ENCODE measurements at regions not wholly inside any gene's neighbourhood (a gene's known extent, or its start where the extent isn't known, plus 50 kb on each side); places are given as distances from the start of the nearest gene placed in this dataset.

DNA sequence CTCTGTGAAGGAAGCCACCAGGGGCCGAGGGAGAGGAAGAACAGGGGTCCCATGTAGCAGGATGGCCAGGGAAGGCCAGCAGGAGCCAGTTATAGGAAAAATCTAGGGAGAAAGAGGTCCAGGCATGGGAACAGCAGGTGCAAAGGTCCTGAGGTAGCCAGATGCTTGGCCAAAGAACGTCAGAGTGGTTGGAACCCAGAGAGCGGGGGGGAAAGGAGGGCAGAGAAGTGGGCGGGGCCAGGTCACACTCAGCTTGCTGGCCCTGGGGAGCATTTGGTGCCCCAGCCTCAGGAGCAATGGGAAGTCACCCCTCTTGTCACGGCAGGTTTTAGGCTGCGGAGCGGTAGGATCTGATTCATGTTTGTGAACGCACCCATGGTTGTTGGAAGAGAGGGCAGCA, 180.5 kb downstream of the PHETA1 start:
- no peak for DNase-seq (ENCODE audit: low read depth in 1 of 2, low spot score in 1 of 2)
- TF ChIP-seq GABPA (IDR thresholded peaks at IDR 0.05; ENCODE audit: low read depth) = no peak
- H3K27me3 ChIP-seq (ENCODE audit: insufficient read depth, poor library complexity, severe bottlenecking) = no peaks in the 10 kb centered on the region
- no peak overlapping the region for H3K27ac ChIP-seq (replicated peaks)
- H3K4me3 ChIP-seq (replicated peaks; ENCODE audit: insufficient read depth, low read length) = no peak overlapping the region

DNA sequence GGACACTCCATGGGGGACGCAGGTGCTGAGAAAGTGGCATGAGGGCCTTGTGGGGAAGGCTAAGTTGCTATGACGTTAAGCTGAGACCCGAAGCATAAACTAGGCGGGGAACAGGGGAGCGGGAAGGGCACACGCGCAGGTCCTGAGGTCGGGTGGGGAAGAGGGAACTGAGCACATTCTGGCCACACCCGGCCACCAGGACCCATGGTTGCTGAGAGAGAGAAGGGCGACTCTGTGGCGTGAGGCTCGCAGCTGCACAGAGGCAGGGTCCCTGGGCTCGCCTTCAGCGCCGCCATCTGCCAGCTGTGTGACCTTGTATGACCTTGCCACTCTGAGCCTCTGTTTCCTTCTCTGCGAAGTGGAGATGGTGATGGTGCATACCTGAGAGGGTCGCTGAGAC, 182.5 kb downstream of the PHETA1 start:
- H3K27me3 ChIP-seq (ENCODE audit: insufficient read depth, poor library complexity, severe bottlenecking) = no peaks in the 10 kb centered on the region
- DNase-seq (ENCODE audit: low read depth in 1 of 2, low spot score in 1 of 2) = no peak
- no peak overlapping the region for H3K27ac ChIP-seq (replicated peaks)
- TF ChIP-seq, protein P1, sequence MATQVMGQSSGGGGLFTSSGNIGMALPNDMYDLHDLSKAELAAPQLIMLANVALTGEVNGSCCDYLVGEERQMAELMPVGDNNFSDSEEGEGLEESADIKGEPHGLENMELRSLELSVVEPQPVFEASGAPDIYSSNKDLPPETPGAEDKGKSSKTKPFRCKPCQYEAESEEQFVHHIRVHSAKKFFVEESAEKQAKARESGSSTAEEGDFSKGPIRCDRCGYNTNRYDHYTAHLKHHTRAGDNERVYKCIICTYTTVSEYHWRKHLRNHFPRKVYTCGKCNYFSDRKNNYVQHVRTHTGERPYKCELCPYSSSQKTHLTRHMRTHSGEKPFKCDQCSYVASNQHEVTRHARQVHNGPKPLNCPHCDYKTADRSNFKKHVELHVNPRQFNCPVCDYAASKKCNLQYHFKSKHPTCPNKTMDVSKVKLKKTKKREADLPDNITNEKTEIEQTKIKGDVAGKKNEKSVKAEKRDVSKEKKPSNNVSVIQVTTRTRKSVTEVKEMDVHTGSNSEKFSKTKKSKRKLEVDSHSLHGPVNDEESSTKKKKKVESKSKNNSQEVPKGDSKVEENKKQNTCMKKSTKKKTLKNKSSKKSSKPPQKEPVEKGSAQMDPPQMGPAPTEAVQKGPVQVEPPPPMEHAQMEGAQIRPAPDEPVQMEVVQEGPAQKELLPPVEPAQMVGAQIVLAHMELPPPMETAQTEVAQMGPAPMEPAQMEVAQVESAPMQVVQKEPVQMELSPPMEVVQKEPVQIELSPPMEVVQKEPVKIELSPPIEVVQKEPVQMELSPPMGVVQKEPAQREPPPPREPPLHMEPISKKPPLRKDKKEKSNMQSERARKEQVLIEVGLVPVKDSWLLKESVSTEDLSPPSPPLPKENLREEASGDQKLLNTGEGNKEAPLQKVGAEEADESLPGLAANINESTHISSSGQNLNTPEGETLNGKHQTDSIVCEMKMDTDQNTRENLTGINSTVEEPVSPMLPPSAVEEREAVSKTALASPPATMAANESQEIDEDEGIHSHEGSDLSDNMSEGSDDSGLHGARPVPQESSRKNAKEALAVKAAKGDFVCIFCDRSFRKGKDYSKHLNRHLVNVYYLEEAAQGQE (IDR thresholded peaks at IDR 0.05; ENCODE audit: insufficient replicate concordance, low read depth) = no peak
- TF ChIP-seq, protein P2, sequence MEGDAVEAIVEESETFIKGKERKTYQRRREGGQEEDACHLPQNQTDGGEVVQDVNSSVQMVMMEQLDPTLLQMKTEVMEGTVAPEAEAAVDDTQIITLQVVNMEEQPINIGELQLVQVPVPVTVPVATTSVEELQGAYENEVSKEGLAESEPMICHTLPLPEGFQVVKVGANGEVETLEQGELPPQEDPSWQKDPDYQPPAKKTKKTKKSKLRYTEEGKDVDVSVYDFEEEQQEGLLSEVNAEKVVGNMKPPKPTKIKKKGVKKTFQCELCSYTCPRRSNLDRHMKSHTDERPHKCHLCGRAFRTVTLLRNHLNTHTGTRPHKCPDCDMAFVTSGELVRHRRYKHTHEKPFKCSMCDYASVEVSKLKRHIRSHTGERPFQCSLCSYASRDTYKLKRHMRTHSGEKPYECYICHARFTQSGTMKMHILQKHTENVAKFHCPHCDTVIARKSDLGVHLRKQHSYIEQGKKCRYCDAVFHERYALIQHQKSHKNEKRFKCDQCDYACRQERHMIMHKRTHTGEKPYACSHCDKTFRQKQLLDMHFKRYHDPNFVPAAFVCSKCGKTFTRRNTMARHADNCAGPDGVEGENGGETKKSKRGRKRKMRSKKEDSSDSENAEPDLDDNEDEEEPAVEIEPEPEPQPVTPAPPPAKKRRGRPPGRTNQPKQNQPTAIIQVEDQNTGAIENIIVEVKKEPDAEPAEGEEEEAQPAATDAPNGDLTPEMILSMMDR (IDR thresholded peaks at IDR 0.05; ENCODE audit: insufficient read depth, low read length) = no peak
- TF ChIP-seq GABPA (IDR thresholded peaks at IDR 0.05; ENCODE audit: low read depth) (no peak), POLR2AphosphoS5 (IDR thresholded peaks at IDR 0.05; ENCODE audit: low read depth) (no peak), SPI1 (IDR thresholded peaks at IDR 0.05; ENCODE audit: borderline replicate concordance, low read depth) (no peak)
- no peak overlapping the region for H3K4me3 ChIP-seq (replicated peaks; ENCODE audit: insufficient read depth, low read length)

- Histone ChIP-seq H3K4me3 (replicated peaks; ENCODE audit: insufficient read depth, low read length) (no peak overlapping the region), H3K27ac (replicated peaks) (no peak overlapping the region), H3K27me3 (ENCODE audit: insufficient read depth, poor library complexity, severe bottlenecking) (no peaks in the 10 kb centered on the region)
- DNase-seq (ENCODE audit: low read depth in 1 of 2, low spot score in 1 of 2) = no peak
- TF ChIP-seq, protein P1 (IDR thresholded peaks at IDR 0.05; ENCODE audit: insufficient replicate concordance, low read depth) = no peak
- TF ChIP-seq, protein P2 (IDR thresholded peaks at IDR 0.05; ENCODE audit: insufficient read depth, low read length) = no peak
Observed at GRCh38 chr12:111185889-111186227, 183.0 kb downstream of the PHETA1 start.

DNA sequence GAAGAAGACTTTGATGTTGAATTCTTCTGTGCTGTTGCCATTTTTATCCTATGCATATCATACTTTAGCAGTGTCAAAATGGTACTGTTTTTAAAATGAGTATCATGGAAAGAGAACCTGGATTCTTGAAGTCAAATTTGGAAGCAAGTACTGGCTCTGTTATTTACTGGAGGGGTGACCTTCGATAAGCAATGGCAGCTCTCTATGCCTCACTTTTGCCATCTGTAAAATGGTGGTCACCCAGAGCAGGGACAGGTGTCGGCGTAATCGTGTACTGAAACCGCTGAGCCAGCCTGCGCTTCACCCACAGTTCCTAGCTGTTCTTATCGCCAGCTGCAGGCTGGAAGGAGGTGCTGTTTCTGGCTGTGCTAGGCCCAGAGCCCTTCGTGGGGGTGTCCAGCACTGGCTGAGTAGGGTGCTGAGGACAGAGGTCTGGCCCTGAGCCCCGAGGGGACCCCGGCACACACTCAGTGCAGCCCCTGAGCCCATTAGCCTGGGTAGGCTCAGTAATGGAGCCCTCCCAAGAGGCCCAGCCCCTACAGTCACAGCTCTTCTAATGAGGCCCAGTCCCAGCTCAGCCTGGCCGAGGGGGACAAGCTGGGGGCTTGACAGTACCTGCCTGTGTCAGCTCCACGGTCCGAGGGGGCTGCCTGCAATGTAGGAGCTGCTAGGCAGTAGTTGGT, 183.5 kb downstream of the PHETA1 start:
- no peaks in the 10 kb centered on the region for H3K27me3 ChIP-seq (ENCODE audit: insufficient read depth, poor library complexity, severe bottlenecking)
- no peak overlapping the region for H3K4me3 ChIP-seq (replicated peaks; ENCODE audit: insufficient read depth, low read length)
- TF ChIP-seq, protein P2 (IDR thresholded peaks at IDR 0.05; ENCODE audit: insufficient read depth, low read length) = no peak
- no peak for TF ChIP-seq POLR2AphosphoS5 (IDR thresholded peaks at IDR 0.05; ENCODE audit: low read depth)
- H3K27ac ChIP-seq (replicated peaks) = 0 out of 2 replicates have a peak overlapping the region, but pooled peaks have one; percentile 4
- DNase-seq (ENCODE audit: low read depth in 1 of 2, low spot score in 1 of 2) = no peak

Data from HL-60 (cell line).